C1 segment of cervical spinal cord (tissue), 14 donors: ENCODE measurements at regions not wholly inside any gene's neighbourhood (a gene's known extent, or its start where the extent isn't known, plus 50 kb on each side); places are given as distances from the start of the nearest gene placed in this dataset.

Experiments used
- DNase-seq, 14 donors: peaks; one replicate each; lab custom pipeline; 2025; lab: John Stamatoyannopoulos, UW

- no peak for DNase-seq
Observed at GRCh38 chr4:138756519-138756918, 259.1 kb upstream of the NOCT start.

- DNase-seq, result no peak
Observed at GRCh38 chr4:138751309-138751708, 264.3 kb upstream of the NOCT start.

GRCh38 chr4:138749303-138749702 is 266.3 kb upstream of the NOCT start:
- no peak for DNase-seq

- DNase-seq, result no peak
Observed at GRCh38 chr4:138741766-138742377, 273.7 kb upstream of the NOCT start.

DNA sequence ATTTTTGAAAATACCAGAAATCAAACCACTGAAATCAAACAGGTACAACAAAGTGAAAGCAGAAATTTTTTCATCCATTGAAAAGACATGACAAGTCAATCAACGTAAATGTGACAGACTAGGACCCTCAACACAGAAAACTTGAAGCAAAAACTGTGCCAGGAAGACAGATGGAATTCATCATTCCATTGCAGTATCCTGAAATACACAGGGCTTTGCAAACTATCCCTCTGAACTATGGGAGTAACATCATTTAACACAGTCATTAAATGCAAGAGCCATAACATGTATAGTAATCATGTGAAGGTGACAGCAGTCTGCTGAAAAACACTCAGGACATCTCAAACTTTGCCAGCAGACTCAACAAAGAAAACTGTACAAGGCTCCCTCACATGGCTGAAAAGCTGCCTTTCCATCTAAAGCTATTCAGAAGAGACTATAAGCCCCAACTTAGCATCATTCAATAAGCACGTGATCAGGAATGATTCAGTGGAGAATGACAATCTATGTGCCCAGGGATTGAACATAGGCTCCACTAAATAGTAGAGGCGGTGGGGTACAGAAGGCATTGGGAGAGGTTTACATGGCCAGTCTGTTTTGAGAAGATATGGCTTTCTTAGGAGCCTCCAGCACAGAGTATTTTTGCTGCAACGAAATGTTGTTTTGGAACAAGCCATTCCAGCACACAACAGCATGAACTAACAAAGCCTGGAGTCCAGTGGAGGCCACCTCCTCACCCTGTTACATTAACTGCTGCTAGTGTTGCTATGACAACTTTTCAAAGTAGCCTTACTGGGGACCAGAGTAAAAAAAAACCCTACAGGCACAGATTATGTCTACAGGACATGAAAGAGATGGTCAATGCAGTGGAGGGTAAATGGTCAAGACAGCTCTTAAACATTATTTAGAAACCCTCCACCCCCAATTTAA is 274.5 kb upstream of the NOCT start:
- DNase-seq, result no peak

- DNase-seq, result no peak
Observed at GRCh38 chr4:138736362-138736761, 279.2 kb upstream of the NOCT start.

DNA sequence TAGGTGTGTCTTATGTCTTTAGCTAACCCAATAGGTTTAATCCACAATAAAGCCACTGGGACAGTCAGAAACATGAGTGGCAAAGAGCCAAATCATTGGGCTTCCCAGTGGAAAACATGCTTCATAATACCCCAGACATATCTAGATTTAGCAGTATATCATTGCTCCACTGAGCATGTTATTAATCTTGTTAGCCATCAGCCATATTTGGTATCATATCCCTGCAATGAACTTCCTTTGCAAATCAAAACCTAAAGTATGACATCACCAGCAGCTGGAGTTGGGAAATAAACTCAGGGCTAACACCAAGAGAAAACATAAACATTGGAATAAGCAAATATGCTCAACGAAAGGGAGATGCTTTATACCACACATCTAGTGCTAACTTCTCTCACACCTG is 280.8 kb upstream of the NOCT start:
- DNase-seq, result no peak

DNA sequence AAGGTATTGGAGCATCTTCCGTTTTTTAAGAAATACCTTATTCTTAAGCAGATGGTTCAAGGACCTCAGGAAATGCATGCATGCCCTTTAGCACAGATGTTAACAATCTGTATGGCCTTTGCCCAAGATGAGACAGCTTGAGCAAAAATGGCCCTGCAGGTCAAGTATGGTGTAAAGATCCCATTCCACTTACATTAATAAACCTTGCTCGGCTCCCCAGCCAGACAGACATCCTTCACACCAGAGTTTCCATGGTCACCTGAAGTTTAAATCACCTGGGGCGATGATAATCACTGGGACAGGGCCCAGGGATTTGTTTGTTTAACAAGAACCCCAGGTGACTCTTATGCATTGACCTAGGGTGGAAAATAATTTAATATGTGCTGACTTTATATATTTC is 287.0 kb upstream of the NOCT start:
- DNase-seq, result no peak

GRCh38 chr4:138727731-138728130 is 287.9 kb upstream of the NOCT start:
- DNase-seq, result no peak

- no peak for DNase-seq
Observed at GRCh38 chr4:138724530-138724929, 291.1 kb upstream of the NOCT start.

DNA sequence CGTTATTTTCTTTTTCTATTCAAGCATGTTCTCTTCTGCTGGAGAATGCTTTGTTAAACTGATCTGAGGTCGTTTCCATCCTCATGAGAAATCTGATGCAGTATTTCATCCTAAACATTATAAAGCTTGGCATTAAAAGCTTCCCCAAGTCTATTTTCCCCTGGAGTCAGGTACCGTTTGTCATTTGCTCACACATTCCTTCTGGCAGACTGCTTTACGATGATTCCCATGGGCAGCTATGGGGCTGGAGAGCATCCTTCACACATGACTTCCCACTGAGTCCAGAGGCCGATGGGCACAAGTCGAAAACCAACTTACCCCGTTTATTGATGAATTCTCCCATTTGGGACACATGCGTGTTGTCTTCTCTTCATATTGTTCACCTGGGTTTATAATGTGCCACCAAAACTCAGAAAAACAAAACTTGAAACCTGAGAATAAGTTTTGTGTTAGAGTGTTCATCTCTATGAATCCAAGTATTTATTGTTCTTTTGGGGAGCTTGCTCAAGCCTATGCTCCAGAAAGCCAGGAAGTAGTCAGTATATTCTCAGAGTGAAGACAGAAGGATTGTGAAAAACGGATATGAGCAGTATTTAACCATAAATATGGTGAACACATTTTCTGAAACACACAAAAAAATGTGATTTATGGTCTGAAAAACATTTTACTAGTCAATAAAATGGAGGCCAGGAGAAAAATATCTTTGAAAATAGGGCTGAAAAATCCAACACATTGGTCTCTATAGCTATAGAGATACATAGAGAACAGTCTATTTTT is 298.8 kb upstream of the NOCT start:
- DNase-seq, result no peak

- no peak for DNase-seq
Observed at GRCh38 chr4:138710297-138710696, 305.3 kb upstream of the NOCT start.

- no peak for DNase-seq
Observed at GRCh38 chr4:138709859-138710258, 305.7 kb upstream of the NOCT start.

DNA sequence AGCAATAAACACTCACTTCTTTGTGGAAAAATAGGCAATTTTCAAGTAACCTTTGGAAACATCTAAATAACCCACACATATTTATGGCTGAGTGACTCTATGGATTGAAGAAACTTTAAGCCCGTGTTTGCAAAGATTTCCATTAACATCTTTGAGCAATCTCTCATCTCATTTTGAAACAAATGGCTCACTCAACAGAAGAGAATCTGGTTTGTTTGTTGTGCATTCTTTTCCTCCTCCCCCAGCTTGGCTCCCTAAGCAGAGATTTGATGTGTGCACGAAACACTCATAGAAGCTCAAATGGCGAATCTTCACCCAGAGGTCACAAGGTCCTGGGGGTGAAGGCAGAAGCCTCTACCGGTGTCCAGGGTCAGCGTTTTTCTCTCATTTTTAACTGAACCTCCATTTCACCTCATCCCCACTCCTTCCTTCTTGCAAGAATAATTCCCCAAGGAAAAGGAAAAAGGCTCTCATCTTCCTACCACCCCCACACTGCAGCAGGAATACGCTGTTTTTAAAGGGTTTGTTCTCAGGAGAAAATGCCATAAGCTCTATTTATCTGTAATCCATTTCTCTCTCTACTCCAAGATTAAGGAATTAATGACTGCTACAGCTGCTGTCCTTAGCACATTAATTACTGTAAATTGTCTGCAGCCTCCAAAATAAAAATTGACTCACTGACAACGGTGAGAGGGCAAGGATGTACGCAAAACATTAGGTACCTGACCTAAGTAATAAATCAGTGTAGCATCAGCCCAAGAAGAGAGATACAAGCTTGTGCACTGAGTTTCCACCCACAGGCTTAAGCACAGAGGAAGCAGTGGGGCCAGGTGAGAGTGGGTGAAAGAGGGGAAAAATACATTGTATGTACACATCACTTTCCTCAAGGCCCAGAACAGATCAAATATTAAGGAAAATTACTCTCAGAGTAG is 307.6 kb upstream of the NOCT start:
- no peak for DNase-seq

- DNase-seq, result no peak
Observed at GRCh38 chr4:138706201-138706600, 309.4 kb upstream of the NOCT start.

DNA sequence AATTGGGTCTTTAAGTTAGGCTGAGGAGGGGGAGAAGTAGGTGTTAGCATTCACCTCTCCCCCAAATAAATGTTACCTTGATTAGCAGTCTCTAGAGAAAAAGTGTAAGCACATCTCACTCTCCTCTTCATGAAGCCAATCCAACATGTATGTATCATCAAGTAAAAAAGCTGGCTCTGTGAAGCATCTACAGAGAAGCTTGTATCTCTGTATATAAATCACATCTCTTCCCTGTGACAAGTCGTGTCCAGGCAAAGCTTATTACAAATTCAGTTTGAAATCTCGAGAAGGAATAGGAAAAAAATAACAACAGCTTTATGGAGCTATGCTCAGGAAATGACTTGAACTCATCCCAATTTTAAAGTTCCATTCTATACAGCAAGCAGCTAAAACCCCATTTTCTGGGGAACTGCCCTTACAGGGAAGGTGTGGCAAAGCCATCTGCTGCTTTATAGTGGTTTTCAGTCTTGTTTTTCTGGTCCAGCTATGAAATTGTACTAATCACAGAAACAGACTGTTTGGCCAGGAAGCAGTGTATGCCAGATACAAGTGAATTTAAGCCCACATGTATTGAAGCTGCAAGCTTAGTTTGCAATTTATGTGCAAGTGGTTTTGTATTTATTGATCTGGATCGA is 313.3 kb upstream of the NOCT start:
- DNase-seq, result no peak

DNA sequence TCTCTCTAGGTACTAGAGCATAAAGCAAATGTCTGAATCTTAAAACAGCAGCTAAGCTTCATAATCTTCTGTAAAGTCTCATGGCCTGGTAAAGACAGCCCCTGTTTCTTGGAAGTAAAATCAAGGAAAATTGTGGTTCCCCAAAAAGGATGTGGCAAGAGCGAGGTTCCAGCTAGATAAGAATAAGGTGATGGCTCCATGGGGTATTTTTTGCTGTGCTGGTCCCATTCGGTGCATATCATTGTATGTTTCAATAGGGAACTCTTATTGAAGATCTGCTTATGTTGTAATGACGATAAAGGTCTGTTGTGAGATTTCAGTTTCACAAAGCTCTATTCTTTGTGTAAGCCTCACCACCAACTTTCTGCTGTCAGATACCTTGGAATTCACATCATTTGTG is 316.9 kb upstream of the NOCT start:
- no peak for DNase-seq

- no peak for DNase-seq
Observed at GRCh38 chr4:138697851-138698250, 317.7 kb upstream of the NOCT start.

DNA sequence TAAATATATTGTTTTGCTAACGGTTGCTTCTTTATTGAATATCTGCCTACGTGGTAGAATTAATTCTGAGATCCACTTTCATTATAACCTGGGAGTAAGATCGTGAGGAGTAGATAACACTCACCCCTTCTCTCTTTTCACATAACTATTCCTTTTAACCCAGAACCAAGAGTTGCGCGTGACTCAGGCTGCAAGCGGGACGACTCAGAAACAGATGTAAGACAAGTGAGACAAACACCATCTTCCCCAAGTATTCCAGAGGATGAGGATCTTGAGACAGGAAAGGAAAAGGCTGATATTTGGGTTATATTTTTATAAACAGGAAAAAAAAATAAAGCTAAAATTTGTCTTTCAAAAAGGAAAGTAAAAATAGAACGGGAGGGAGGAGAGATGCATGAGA is 318.8 kb upstream of the NOCT start:
- no peak for DNase-seq

DNA sequence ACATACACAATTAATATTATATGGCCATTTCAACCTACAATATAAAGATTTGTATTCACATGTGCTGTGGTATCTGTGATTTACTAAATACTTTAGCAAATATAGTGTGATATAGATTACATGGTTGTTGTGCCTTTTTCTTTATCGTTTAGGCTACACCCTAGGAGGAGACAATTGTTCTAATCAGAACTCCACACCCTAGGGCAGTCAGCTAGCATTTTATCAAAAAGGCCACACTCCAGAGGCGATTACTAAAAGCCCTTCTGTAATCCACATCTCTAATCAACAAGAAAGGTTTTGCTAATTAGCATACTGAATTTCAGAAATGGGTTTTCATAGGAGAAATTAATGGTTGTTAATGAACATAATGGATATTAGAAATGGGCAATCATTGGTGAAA is 319.5 kb upstream of the NOCT start:
- DNase-seq, result no peak

GRCh38 chr4:138693526-138693925 is 322.1 kb upstream of the NOCT start:
- DNase-seq, result no peak
